ENCODE measurements at regions not wholly inside any gene's neighbourhood (a gene's known extent, or its start where the extent isn't known, plus 50 kb on each side); places are given as distances from the start of the nearest gene placed in this dataset.

DNA sequence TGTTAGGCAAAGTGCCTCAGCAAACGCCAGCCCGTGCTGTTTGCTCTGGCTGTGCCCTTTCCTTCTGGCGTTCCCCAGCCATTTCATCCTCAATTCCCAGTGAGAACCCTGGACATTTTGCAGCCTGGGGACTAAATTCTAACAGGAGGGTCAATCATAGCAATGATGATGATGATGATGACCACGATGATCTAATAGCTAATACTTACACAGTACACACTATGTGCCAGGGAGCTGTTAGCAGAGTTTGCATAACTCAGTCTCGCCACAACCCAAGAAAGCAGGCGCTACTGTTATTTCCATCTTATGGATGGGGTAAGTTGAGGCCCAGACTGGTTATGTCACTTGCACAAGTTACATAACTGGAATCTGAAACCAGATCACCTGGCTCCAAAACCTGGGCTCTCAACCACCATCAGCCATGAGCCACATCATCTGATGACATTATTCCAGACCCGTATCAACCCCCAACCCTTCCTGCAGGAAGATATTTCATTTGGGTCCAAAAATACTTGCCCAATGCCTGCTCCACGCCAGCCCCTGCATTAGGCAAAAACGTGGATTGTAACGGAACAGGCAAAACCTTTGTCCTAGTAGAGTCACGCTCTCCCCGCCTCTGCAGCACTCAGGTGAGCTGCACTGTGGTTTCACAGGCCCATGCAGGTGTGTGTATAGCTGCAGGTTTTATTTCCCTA, 132.6 kb upstream of the SERPIND1 start:
- Histone ChIP-seq H3K27me3 (ENCODE audit: low read depth, low read length) (peaks cover 60% of the 10 kb centered on the region), H3K9me3 (ENCODE audit: insufficient read depth, low read length) (peaks cover 4% of the 10 kb centered on the region; the same call in 1 of the 2 replicates), H2AFZ (ENCODE audit: low read depth, low read length) (no peak overlapping the region), H3K36me3 (replicated peaks; ENCODE audit: low read depth, low read length) (no peaks in the 10 kb centered on the region), H3K4me1 (ENCODE audit: low read length) (no peaks in the 10 kb centered on the region), H4K20me1 (ENCODE audit: insufficient read depth, low read length) (peaks cover 9% of the 10 kb centered on the region; the same call in 1 of the 2 replicates), H3K4me3 (ENCODE audit: low read length) (no peak overlapping the region), H3K4me2 (ENCODE audit: low read length) (no peak overlapping the region), H3K9ac (ENCODE audit: low read length) (no peak overlapping the region), H3K79me2 (ENCODE audit: low read length) (no peaks in the 10 kb centered on the region), H3K27ac (ENCODE audit: low read length) (no peak overlapping the region)
- no peak for TF ChIP-seq EZH2phosphoT487 (IDR thresholded peaks at IDR 0.05; ENCODE audit: low read depth)
- TF ChIP-seq, protein P1, sequence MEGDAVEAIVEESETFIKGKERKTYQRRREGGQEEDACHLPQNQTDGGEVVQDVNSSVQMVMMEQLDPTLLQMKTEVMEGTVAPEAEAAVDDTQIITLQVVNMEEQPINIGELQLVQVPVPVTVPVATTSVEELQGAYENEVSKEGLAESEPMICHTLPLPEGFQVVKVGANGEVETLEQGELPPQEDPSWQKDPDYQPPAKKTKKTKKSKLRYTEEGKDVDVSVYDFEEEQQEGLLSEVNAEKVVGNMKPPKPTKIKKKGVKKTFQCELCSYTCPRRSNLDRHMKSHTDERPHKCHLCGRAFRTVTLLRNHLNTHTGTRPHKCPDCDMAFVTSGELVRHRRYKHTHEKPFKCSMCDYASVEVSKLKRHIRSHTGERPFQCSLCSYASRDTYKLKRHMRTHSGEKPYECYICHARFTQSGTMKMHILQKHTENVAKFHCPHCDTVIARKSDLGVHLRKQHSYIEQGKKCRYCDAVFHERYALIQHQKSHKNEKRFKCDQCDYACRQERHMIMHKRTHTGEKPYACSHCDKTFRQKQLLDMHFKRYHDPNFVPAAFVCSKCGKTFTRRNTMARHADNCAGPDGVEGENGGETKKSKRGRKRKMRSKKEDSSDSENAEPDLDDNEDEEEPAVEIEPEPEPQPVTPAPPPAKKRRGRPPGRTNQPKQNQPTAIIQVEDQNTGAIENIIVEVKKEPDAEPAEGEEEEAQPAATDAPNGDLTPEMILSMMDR (IDR thresholded peaks at IDR 0.05; ENCODE audit: low read depth, low read length) = no peak

DNA sequence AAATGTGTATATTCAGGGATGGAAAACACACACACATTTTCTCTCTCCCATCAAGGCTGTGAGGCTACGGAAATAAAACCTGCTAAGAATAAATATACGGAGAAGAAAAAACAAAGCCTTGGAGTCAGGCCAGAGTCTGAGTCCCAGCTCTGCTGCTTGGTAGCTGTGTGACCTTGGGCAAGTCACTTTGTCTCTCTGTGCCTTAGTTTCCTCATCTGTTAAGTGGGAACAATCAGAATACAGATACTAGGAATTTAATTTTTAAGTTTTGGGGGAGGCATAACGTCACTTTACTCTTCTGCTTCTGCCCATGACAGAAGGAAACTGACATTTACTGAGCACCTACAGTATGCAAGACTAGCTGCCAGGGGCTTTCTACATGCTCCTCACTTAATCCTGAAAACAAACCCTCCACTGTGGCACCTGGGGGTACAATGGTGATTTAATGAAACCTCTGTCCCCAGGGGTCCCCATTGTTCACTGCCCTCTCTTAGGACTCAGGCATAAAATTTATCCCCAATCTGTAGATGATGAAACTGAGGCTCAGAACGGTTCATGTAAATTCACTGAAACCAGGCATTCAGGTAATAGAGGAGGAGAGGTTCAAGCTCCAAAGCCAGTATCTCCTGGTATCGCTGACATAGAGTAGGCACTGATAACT, 131.9 kb upstream of the SERPIND1 start:
- Histone ChIP-seq H3K36me3 (replicated peaks; ENCODE audit: low read depth, low read length) (no peaks in the 10 kb centered on the region), H4K20me1 (ENCODE audit: insufficient read depth, low read length) (peaks cover 5% of the 10 kb centered on the region; the same call in 1 of the 2 replicates), H3K27ac (ENCODE audit: low read length) (no peak overlapping the region), H3K9me3 (ENCODE audit: insufficient read depth, low read length) (peaks cover 4% of the 10 kb centered on the region; the same call in 1 of the 2 replicates), H3K27me3 (ENCODE audit: low read depth, low read length) (peaks cover 54% of the 10 kb centered on the region), H3K4me1 (ENCODE audit: low read length) (no peaks in the 10 kb centered on the region), H2AFZ (ENCODE audit: low read depth, low read length) (no peak overlapping the region), H3K4me2 (ENCODE audit: low read length) (no peak overlapping the region), H3K4me3 (ENCODE audit: low read length) (no peak overlapping the region), H3K79me2 (ENCODE audit: low read length) (no peaks in the 10 kb centered on the region), H3K9ac (ENCODE audit: low read length) (no peak overlapping the region)
- TF ChIP-seq, protein P1 (IDR thresholded peaks at IDR 0.05; ENCODE audit: low read depth, low read length) = no peak
- TF ChIP-seq EZH2phosphoT487 (IDR thresholded peaks at IDR 0.05; ENCODE audit: low read depth) = no peak

DNA sequence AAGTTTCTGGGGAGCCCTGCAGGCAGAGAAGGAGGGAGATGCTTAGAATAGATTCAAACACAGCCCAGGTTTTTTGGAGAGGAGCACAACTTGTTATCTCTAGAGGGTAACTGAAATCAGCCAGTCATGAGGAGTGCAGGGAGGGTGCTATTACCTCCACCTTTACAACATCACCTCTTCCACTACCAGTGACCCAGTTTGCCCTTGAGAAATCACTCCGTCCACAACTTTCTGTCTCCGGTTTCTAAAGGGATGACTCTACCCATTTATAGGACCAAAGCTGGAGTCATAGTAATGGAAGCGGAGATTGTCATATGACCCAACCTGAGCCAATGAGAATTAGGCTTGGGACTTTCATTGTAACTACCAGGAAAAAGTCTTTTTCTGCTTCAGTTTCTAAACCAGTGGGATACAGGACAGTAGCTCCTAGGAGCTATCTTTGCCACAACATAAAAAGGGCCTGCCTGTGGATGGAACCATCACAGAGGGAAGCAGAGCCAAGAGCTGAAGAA, 131.2 kb upstream of the SERPIND1 start:
- H3K79me2 ChIP-seq (ENCODE audit: low read length) = no peaks in the 10 kb centered on the region
- no peak overlapping the region for H3K9ac ChIP-seq (ENCODE audit: low read length)
- no peaks in the 10 kb centered on the region for H3K4me1 ChIP-seq (ENCODE audit: low read length)
- H3K27me3 ChIP-seq (ENCODE audit: low read depth, low read length) = peaks cover 54% of the 10 kb centered on the region
- H3K9me3 ChIP-seq (ENCODE audit: insufficient read depth, low read length) = peaks cover 4% of the 10 kb centered on the region; the same call in 1 of the 2 replicates
- no peak overlapping the region for H2AFZ ChIP-seq (ENCODE audit: low read depth, low read length)
- peaks cover 5% of the 10 kb centered on the region; the same call in 1 of the 2 replicates for H4K20me1 ChIP-seq (ENCODE audit: insufficient read depth, low read length)
- no peaks in the 10 kb centered on the region for H3K36me3 ChIP-seq (replicated peaks; ENCODE audit: low read depth, low read length)
- no peak overlapping the region for H3K4me3 ChIP-seq (ENCODE audit: low read length)
- H3K4me2 ChIP-seq (ENCODE audit: low read length) = no peak overlapping the region
- H3K27ac ChIP-seq (ENCODE audit: low read length) = no peak overlapping the region
- TF ChIP-seq, protein P1 (IDR thresholded peaks at IDR 0.05; ENCODE audit: low read depth, low read length) = no peak
- no peak for TF ChIP-seq EZH2phosphoT487 (IDR thresholded peaks at IDR 0.05; ENCODE audit: low read depth)

DNA sequence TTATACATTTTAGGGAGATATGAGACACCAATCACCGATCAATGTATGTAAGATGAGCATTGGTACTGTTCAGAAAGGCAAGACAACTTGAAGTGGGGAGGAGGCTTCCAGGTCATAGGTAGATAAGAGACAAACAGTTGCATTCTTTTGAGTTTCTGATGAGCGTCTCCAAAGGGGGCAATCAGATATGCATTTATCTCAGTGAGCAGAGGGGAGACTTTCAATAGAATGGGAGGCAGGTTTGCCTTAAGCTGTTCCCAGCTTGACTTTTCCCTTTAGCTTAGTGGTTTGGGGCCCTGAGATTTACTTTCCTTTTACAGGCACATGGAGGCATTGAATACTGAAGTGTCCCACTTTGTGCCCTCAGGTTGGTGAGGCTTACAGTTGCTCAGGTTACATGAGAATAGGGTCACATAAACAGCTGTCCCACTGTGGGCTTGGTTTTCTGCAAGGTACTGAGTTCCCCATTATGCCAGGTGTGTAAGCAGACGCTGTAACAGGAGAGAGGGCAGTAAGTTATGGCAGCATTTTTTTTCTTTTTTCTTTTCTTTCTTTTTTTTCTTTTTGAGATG, 129.8 kb upstream of the SERPIND1 start:
- Histone ChIP-seq H2AFZ (ENCODE audit: low read depth, low read length) (no peak overlapping the region), H3K79me2 (ENCODE audit: low read length) (no peaks in the 10 kb centered on the region), H3K36me3 (replicated peaks; ENCODE audit: low read depth, low read length) (no peaks in the 10 kb centered on the region), H3K27me3 (ENCODE audit: low read depth, low read length) (peaks cover 45% of the 10 kb centered on the region), H4K20me1 (ENCODE audit: insufficient read depth, low read length) (peaks cover 5% of the 10 kb centered on the region; the same call in 1 of the 2 replicates), H3K9ac (ENCODE audit: low read length) (no peak overlapping the region), H3K9me3 (ENCODE audit: insufficient read depth, low read length) (peaks cover 4% of the 10 kb centered on the region; the same call in 1 of the 2 replicates), H3K4me2 (ENCODE audit: low read length) (no peak overlapping the region), H3K4me1 (ENCODE audit: low read length) (no peaks in the 10 kb centered on the region), H3K27ac (ENCODE audit: low read length) (no peak overlapping the region), H3K4me3 (ENCODE audit: low read length) (no peak overlapping the region)
- TF ChIP-seq, protein P1 (IDR thresholded peaks at IDR 0.05; ENCODE audit: low read depth, low read length) = no peak
- no peak for TF ChIP-seq EZH2phosphoT487 (IDR thresholded peaks at IDR 0.05; ENCODE audit: low read depth)

Measured in OCI-LY3 (cell line).